HEK293T (cell line): ENCODE measurements at regions not wholly inside any gene's neighbourhood (a gene's known extent, or its start where the extent isn't known, plus 50 kb on each side); places are given as distances from the start of the nearest gene placed in this dataset.

Experiments used
- ARNT ChIP-seq: fragments of 450-650 bp; IDR thresholded peaks from 2 replicates; pipeline ENCODE4 v1.6.1; 2017; ENCODE audit warnings: mild to moderate bottlenecking
- BHLHE40 ChIP-seq: fragments of 450-650 bp; IDR thresholded peaks from 2 replicates; pipeline ENCODE4 v1.6.1; 2016; ENCODE audit warnings: mild to moderate bottlenecking, moderate library complexity, borderline replicate concordance
- CTBP1 ChIP-seq: fragments of 450-650 bp; IDR thresholded peaks from 2 replicates; pipeline ENCODE4 v1.6.1; 2016; ENCODE audit warnings: borderline replicate concordance
- ELF4 ChIP-seq: fragments of 450-650 bp; IDR thresholded peaks from 2 replicates; pipeline ENCODE4 v1.6.1; 2017; ENCODE audit warnings: antibody characterized with exemption
- FOXA1 ChIP-seq: fragments of 450-650 bp; IDR thresholded peaks from 2 replicates; pipeline ENCODE4 v1.6.1; 2016; ENCODE audit warnings: mild to moderate bottlenecking
- FOXK2 ChIP-seq: fragments of 450-650 bp; IDR thresholded peaks from 2 replicates; pipeline ENCODE4 v1.6.1; 2016; ENCODE audit warnings: mild to moderate bottlenecking
- FOXM1 ChIP-seq: fragments of 450-650 bp; IDR thresholded peaks from 2 replicates; pipeline ENCODE4 v1.6.1; 2017; ENCODE audit warnings: mild to moderate bottlenecking, borderline replicate concordance
- LEF1 ChIP-seq: fragments of 450-650 bp; IDR thresholded peaks from 2 replicates; pipeline ENCODE4 v1.6.1; 2017; ENCODE audit warnings: mild to moderate bottlenecking, borderline replicate concordance
- PKNOX1 ChIP-seq: fragments of 450-650 bp; IDR thresholded peaks from 2 replicates; pipeline ENCODE4 v1.6.1; 2016
- SP1 ChIP-seq: fragments of 450-650 bp; IDR thresholded peaks from 2 replicates; pipeline ENCODE4 v1.6.1; 2017
- SUZ12 ChIP-seq: fragments of 450-650 bp; IDR thresholded peaks from 2 replicates; pipeline ENCODE4 v1.6.1; 2016; ENCODE audit warnings: mild to moderate bottlenecking
- ZNF384 ChIP-seq: fragments of 450-650 bp; IDR thresholded peaks from 2 replicates; pipeline ENCODE4 v1.6.1; 2016

GRCh38 chr11:91173701-91174100 is 950.9 kb upstream of the CHORDC1 start:
- TF ChIP-seq FOXK2 (no peak), PKNOX1 (no peak), ZNF384 (no peak), SUZ12 (no peak), FOXA1 (no peak), LEF1 (no peak), ELF4 (no peak), BHLHE40 (no peak), SP1 (no peak), ARNT (no peak), FOXM1 (no peak), CTBP1 (no peak)
